Suppressor macrophage (primary cell): ENCODE measurements at regions not wholly inside any gene's neighbourhood (a gene's known extent, or its start where the extent isn't known, plus 50 kb on each side); places are given as distances from the start of the nearest gene placed in this dataset.
"Not testable (repeated sequence)": the region's sequence is repeated elsewhere in the genome, so short reads cannot be mapped to it uniquely, and the experiment has no call there.

Experiments
- DNase-seq, 4 experiments: peaks; one replicate each; pipeline ENCODE4 v3.0.0-alpha.2; 2020 to 2022

GRCh38 chr5:91777671-91778070 lies 394.6 kb upstream of the ARRDC3 start:
- DNase-seq, result no peak

GRCh38 chr5:91776249-91776648 lies 393.1 kb upstream of the ARRDC3 start:
- DNase-seq, result no peak

- no peak for DNase-seq
These were observed 387.3 kb upstream of the ARRDC3 start for GRCh38 chr5:91770400-91770799.

- DNase-seq, result not testable (repeated sequence)
These were observed 374.3 kb upstream of the ARRDC3 start for GRCh38 chr5:91757383-91757782.

- DNase-seq, result no peak
These were observed 371.9 kb upstream of the ARRDC3 start for GRCh38 chr5:91754990-91755389.

- DNase-seq, result not testable (repeated sequence)
These were observed 361.4 kb upstream of the ARRDC3 start for GRCh38 chr5:91744470-91744869.

- no peak for DNase-seq
These were observed 359.4 kb upstream of the ARRDC3 start for GRCh38 chr5:91742550-91742949.

- no peak for DNase-seq
These were observed 358.8 kb upstream of the ARRDC3 start for GRCh38 chr5:91741764-91742505.

GRCh38 chr5:91730026-91730425 lies 346.9 kb upstream of the ARRDC3 start:
- DNase-seq, result no peak

GRCh38 chr5:91727463-91727862 lies 344.3 kb upstream of the ARRDC3 start:
- DNase-seq, result no peak

GRCh38 chr5:91722736-91723467 lies 339.8 kb upstream of the ARRDC3 start:
- DNase-seq, result no peak

GRCh38 chr5:91712718-91713117 lies 329.6 kb upstream of the ARRDC3 start:
- no peak for DNase-seq

- DNase-seq, result no peak
These were observed 324.4 kb upstream of the ARRDC3 start for GRCh38 chr5:91707521-91707841.

GRCh38 chr5:91706785-91707520 lies 323.8 kb upstream of the ARRDC3 start:
- no peak for DNase-seq

- no peak for DNase-seq
These were observed 320.0 kb upstream of the ARRDC3 start for GRCh38 chr5:91703128-91703527.

- DNase-seq, result no peak
These were observed 316.3 kb upstream of the ARRDC3 start for GRCh38 chr5:91699429-91699828.

- no peak for DNase-seq
These were observed 308.5 kb upstream of the ARRDC3 start for GRCh38 chr5:91691592-91691991.

- no peak for DNase-seq
These were observed 307.8 kb upstream of the ARRDC3 start for GRCh38 chr5:91690921-91691320.

GRCh38 chr5:91687430-91687829 lies 304.3 kb upstream of the ARRDC3 start:
- DNase-seq, result no peak

- no peak for DNase-seq
These were observed 301.5 kb upstream of the ARRDC3 start for GRCh38 chr5:91684625-91685024.

GRCh38 chr5:91670563-91670962 lies 287.4 kb upstream of the ARRDC3 start:
- DNase-seq, result no peak

- DNase-seq, result no peak
These were observed 287.0 kb upstream of the ARRDC3 start for GRCh38 chr5:91670122-91670521.

GRCh38 chr5:91668261-91668660 lies 285.1 kb upstream of the ARRDC3 start:
- no peak for DNase-seq

GRCh38 chr5:91652678-91653077 lies 269.6 kb upstream of the ARRDC3 start:
- no peak for DNase-seq
